Fibroblast of pulmonary artery (primary cell): ENCODE measurements at regions not wholly inside any gene's neighbourhood (a gene's known extent, or its start where the extent isn't known, plus 50 kb on each side); places are given as distances from the start of the nearest gene placed in this dataset.
"Not testable (repeated sequence)": the region's sequence is repeated elsewhere in the genome, so short reads cannot be mapped to it uniquely, and the experiment has no call there.

ENCODE experiments used
- DNase-seq: peaks from one replicate; pipeline ENCODE4 v3.0.0-alpha.2; 2010; ENCODE audit warnings: low read depth
- H3K4me3 ChIP-seq: replicated peaks from 2 replicates; pipeline ENCODE4 v1.5.1; 2011; ENCODE audit warnings: low read depth, mild to moderate bottlenecking, control low read depth, low read length, moderate library complexity
- TF ChIP-seq, protein P1 (sequence below): IDR thresholded peaks from 2 replicates; pipeline ENCODE4 v1.5.1; 2011; ENCODE audit warnings: mild to moderate bottlenecking, control low read depth, low read length, inconsistent platforms; ENCODE audit errors: missing control alignments

GRCh38 chr9:107824556-107824955, 335.0 kb upstream of the KLF4 start:
- TF ChIP-seq, protein P1, sequence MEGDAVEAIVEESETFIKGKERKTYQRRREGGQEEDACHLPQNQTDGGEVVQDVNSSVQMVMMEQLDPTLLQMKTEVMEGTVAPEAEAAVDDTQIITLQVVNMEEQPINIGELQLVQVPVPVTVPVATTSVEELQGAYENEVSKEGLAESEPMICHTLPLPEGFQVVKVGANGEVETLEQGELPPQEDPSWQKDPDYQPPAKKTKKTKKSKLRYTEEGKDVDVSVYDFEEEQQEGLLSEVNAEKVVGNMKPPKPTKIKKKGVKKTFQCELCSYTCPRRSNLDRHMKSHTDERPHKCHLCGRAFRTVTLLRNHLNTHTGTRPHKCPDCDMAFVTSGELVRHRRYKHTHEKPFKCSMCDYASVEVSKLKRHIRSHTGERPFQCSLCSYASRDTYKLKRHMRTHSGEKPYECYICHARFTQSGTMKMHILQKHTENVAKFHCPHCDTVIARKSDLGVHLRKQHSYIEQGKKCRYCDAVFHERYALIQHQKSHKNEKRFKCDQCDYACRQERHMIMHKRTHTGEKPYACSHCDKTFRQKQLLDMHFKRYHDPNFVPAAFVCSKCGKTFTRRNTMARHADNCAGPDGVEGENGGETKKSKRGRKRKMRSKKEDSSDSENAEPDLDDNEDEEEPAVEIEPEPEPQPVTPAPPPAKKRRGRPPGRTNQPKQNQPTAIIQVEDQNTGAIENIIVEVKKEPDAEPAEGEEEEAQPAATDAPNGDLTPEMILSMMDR, result no peak
- DNase-seq, result no peak
- H3K4me3 ChIP-seq, result no peak overlapping the region

DNA sequence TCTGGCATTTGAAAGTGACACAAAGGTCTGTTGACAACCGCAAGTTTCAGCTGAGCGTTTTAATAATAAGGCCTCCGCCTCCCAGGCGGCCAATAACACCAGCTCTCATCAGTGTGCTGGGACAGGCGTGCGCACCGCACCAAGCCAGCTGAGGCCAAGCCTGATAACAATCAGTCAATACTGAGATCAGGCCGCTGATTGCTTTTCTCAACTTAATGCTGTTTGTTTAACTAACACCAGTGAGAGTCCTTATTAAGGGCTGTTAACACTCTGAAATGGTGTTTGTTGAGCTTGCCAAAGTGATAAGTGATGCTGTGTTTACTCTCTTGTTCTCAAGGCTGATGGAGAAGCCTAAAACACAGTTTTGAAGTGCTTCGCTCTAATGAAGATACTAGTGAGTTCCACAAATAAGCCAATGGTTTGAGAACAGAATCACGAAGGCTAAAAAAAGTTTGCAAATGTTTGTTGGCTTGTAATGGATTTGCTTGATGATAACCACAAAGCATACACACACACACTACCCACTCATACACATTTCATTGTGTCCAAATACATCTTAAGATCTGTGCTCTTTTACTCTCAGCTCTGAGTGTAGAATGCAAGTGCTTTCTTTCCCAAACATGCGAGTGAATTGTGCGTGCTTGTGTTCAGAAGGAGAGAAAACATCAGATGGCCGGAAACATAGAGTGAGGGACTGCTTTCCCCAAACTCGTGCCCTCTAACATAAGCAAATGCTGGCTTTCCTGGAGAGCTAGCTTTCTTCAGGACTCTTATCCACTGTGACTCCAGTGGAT, 330.4 kb upstream of the KLF4 start:
- no peak for DNase-seq
- TF ChIP-seq, protein P1, result no peak
- no peak overlapping the region for H3K4me3 ChIP-seq

DNA sequence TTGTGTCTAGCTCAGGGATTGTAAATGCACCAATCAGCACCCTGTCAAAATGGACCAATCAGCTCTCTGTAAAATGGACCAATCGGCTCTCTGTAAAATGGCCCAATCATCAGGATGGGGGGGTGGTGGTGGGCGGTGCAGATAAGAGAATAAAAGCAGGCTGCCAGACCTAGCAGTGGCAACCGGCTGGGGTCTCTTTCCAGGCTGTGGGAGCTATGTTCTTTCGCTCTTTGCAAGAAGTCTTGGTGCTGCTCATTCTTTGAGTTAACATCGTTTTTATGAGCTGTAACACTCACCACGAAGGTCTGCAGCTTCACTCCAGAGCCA, 328.9 kb upstream of the KLF4 start:
- DNase-seq, H3K4me3 ChIP-seq: not testable (repeated sequence)

- H3K4me3 ChIP-seq, DNase-seq: not testable (repeated sequence)
These were observed 328.3 kb upstream of the KLF4 start for GRCh38 chr9:107817595-107818502.

DNA sequence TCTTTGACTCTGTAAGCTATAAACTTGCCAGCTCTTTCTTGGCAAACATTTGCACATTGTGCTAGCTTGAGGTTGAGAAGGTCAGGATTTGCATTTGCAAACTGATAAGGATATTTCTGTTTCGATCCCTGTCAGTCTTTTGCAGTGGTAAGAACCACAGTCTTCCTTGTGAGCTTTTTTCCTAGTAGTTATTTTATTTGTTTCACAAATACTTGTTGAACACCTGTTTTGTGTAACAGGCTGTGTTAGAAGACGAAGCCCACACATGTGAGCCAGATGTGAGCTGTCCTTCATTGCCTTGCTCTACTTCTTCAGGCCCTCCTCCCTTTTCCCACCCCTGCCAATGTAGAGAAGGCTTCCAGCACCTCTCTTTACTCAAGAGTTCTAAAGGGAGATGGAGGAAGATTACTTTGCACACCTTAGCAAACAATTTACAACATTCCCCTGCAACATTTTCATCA, 327.0 kb upstream of the KLF4 start:
- TF ChIP-seq, protein P1, result no peak
- DNase-seq, result no peak
- H3K4me3 ChIP-seq, result no peak overlapping the region

- no peak overlapping the region for H3K4me3 ChIP-seq
- TF ChIP-seq, protein P1, result no peak
- DNase-seq, result no peak
These were observed 326.4 kb upstream of the KLF4 start for GRCh38 chr9:107815782-107816560.

DNA sequence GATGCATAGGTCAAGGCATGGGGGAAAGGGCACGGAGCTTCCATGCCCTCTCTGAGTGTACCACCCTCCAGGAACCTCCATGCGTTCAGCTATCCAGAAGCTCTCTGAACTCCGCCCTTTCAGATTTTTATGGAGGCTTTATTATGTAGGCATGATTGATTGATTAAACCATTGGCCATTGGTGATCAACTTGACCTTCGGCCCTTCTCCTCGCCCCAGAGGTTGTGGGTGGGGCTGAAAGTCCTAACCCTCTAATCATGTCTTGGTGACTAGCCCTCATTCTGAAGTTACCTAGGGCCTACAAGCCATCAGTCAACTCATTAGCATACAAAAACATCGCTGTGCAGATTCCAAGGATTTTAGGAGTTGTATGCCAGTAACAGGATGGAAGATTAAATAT, 323.7 kb upstream of the KLF4 start:
- TF ChIP-seq, protein P1, result no peak
- no peak for DNase-seq
- H3K4me3 ChIP-seq, result no peak overlapping the region
